ENCODE measurements at regions not wholly inside any gene's neighbourhood (a gene's known extent, or its start where the extent isn't known, plus 50 kb on each side); places are given as distances from the start of the nearest gene placed in this dataset.

- TF ChIP-seq, protein P1, sequence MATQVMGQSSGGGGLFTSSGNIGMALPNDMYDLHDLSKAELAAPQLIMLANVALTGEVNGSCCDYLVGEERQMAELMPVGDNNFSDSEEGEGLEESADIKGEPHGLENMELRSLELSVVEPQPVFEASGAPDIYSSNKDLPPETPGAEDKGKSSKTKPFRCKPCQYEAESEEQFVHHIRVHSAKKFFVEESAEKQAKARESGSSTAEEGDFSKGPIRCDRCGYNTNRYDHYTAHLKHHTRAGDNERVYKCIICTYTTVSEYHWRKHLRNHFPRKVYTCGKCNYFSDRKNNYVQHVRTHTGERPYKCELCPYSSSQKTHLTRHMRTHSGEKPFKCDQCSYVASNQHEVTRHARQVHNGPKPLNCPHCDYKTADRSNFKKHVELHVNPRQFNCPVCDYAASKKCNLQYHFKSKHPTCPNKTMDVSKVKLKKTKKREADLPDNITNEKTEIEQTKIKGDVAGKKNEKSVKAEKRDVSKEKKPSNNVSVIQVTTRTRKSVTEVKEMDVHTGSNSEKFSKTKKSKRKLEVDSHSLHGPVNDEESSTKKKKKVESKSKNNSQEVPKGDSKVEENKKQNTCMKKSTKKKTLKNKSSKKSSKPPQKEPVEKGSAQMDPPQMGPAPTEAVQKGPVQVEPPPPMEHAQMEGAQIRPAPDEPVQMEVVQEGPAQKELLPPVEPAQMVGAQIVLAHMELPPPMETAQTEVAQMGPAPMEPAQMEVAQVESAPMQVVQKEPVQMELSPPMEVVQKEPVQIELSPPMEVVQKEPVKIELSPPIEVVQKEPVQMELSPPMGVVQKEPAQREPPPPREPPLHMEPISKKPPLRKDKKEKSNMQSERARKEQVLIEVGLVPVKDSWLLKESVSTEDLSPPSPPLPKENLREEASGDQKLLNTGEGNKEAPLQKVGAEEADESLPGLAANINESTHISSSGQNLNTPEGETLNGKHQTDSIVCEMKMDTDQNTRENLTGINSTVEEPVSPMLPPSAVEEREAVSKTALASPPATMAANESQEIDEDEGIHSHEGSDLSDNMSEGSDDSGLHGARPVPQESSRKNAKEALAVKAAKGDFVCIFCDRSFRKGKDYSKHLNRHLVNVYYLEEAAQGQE (IDR thresholded peaks at IDR 0.05; ENCODE audit: low read depth): no peak
- TF ChIP-seq TAF1 (IDR thresholded peaks at IDR 0.05; ENCODE audit: low read depth) (no peak), YY1 (IDR thresholded peaks at IDR 0.05; ENCODE audit: low read depth) (no peak), CEBPB (IDR thresholded peaks at IDR 0.05) (no peak), FOXM1 (IDR thresholded peaks at IDR 0.05; ENCODE audit: borderline replicate concordance, low read depth) (no peak), RAD21 (IDR thresholded peaks at IDR 0.05; ENCODE audit: low read depth) (no peak), NFIC (IDR thresholded peaks at IDR 0.05) (no peak), ZBTB7A (IDR thresholded peaks at IDR 0.05; ENCODE audit: low read depth) (no peak), TCF12 (IDR thresholded peaks at IDR 0.05; ENCODE audit: low read depth) (no peak), EP300 (IDR thresholded peaks at IDR 0.05; ENCODE audit: borderline replicate concordance) (no peak), EGR1 (IDR thresholded peaks at IDR 0.05) (no peak), CREB1 (IDR thresholded peaks at IDR 0.05; ENCODE audit: low read depth) (no peak)
- TF ChIP-seq, protein P2, sequence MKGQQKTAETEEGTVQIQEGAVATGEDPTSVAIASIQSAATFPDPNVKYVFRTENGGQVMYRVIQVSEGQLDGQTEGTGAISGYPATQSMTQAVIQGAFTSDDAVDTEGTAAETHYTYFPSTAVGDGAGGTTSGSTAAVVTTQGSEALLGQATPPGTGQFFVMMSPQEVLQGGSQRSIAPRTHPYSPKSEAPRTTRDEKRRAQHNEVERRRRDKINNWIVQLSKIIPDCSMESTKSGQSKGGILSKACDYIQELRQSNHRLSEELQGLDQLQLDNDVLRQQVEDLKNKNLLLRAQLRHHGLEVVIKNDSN (IDR thresholded peaks at IDR 0.05): no peak
- TF ChIP-seq, protein P3, sequence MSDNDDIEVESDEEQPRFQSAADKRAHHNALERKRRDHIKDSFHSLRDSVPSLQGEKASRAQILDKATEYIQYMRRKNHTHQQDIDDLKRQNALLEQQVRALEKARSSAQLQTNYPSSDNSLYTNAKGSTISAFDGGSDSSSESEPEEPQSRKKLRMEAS (IDR thresholded peaks at IDR 0.05): no peak
These were observed 284.5 kb upstream of the TRPC5 start for GRCh38 chrX:112367065-112367464.

Data from Ishikawa (cell line).